SK-N-SH (cell line): ENCODE measurements at regions not wholly inside any gene's neighbourhood (a gene's known extent, or its start where the extent isn't known, plus 50 kb on each side); places are given as distances from the start of the nearest gene placed in this dataset.

Experiments used
- CTCF ChIA-PET: fragments of 300-600, 350-600 bp; formaldehyde crosslinking; extraction: SDS; loops from one replicate; lab custom pipeline; 2021; lab: Yijun Ruan, JAX
- POLR2A ChIA-PET: fragments of 350-600 bp; sonication (Branson Sonifier 250); formaldehyde crosslinking; extraction: SDS; loops from one replicate; lab custom pipeline; 2020; ENCODE audit warnings: antibody characterized with exemption, inconsistent platforms; lab: Yijun Ruan, JAX
- DNase-seq: peaks from one replicate; pipeline ENCODE4 v3.0.0; 2012
- H2AFZ ChIP-seq: fragments of 200-600 bp; sonication (generic); 2 replicates; pipeline ENCODE4 v1.8.1; 2016; ENCODE audit warnings: antibody characterized with exemption, mild to moderate bottlenecking, low read depth
- H3F3A ChIP-seq: fragments of 200-600 bp; sonication (generic); replicated peaks from 2 replicates; pipeline ENCODE3; 2016; ENCODE audit warnings: antibody characterized with exemption, mild to moderate bottlenecking; ENCODE audit not compliant: insufficient read depth
- H3K27ac ChIP-seq, 2 experiments: fragments of 200-500 bp in 1 of 2; fragments of 200-600 bp in 1 of 2; sonication (Bioruptor generic) in 1 of 2; sonication (generic), shearing (Covaris generic) in 1 of 2; 2 replicates each; pipeline versions ENCODE4 v1.5.1 to v1.6.1; 2014 to 2016; ENCODE audit warnings: low read depth in 2 of 2, inconsistent platforms in 1 of 2, low read length in 1 of 2, mild to moderate bottlenecking in 1 of 2, mixed read lengths in 1 of 2
- H3K27me3 ChIP-seq: fragments of 200-600 bp; sonication (generic), shearing (Covaris generic); 2 replicates; pipeline ENCODE4 v1.6.1; 2016; ENCODE audit warnings: mixed run types; ENCODE audit not compliant: insufficient read depth
- H3K36me3 ChIP-seq, 2 experiments: fragments of 200-500 bp in 1 of 2; fragments of 200-600 bp in 1 of 2; sonication (Bioruptor generic) in 1 of 2; sonication (generic) in 1 of 2; replicated peaks in 1 of 2; 2 replicates each; pipeline versions ENCODE3 to v1.5.1; 2014 to 2016; ENCODE audit warnings: low read length in 1 of 2, mild to moderate bottlenecking in 1 of 2; ENCODE audit not compliant: insufficient read depth in 2 of 2, control insufficient read depth in 1 of 2
- H3K4me1 ChIP-seq, 2 experiments: fragments of 200-500 bp in 1 of 2; fragments of 200-600 bp in 1 of 2; sonication (Bioruptor generic) in 1 of 2; sonication (generic), shearing (Covaris generic) in 1 of 2; 2 replicates each; pipeline versions ENCODE4 v1.5.1 to v1.6.1; 2014 to 2016; ENCODE audit warnings: low read depth in 1 of 2, low read length in 1 of 2, mixed run types in 1 of 2; ENCODE audit not compliant: insufficient read depth in 2 of 2, control insufficient read depth in 1 of 2
- H3K4me2 ChIP-seq: fragments of 200-600 bp; sonication (generic), shearing (Covaris generic); 2 replicates; pipeline ENCODE4 v1.6.1; 2017; ENCODE audit warnings: mixed run types
- H3K4me3 ChIP-seq, 2 experiments: fragments of 200-500 bp in 1 of 2; fragments of 200-600 bp in 1 of 2; sonication (Bioruptor generic) in 1 of 2; sonication (generic), shearing (Covaris generic) in 1 of 2; 2 replicates each; pipeline versions ENCODE4 v1.5.1 to v1.8.1; 2014 to 2016; ENCODE audit warnings: low read depth in 2 of 2, inconsistent platforms in 1 of 2, low read length in 1 of 2, mild to moderate bottlenecking in 1 of 2, mixed read lengths in 1 of 2, moderate library complexity in 1 of 2
- H3K79me2 ChIP-seq: fragments of 200-600 bp; sonication (generic); 2 replicates; pipeline ENCODE4 v1.8.1; 2017; ENCODE audit warnings: mild to moderate bottlenecking; ENCODE audit not compliant: insufficient read depth
- H3K9ac ChIP-seq: fragments of 200-600 bp; sonication (generic); 2 replicates; pipeline ENCODE4 v1.6.1; 2017; ENCODE audit warnings: mixed run types
- H3K9me2 ChIP-seq: fragments of 200-600 bp; sonication (generic); 2 replicates; pipeline ENCODE4 v1.6.1; 2017; ENCODE audit warnings: mixed run types
- H3K9me3 ChIP-seq: fragments of 200-600 bp; sonication (generic); 2 replicates; pipeline ENCODE4 v1.6.1; 2017; ENCODE audit warnings: mixed run types, mild to moderate bottlenecking, moderate library complexity
- H4K20me1 ChIP-seq: fragments of 200-600 bp; sonication (generic); 2 replicates; pipeline ENCODE4 v1.6.1; 2017; ENCODE audit warnings: mild to moderate bottlenecking, mixed run types; ENCODE audit not compliant: insufficient read depth
- EP300 ChIP-seq, 2 experiments: IDR thresholded peaks; 2 replicates each; pipeline versions ENCODE4 v1.4.0 to v1.6.1; 2012; ENCODE audit warnings: borderline replicate concordance in 1 of 2, low read depth in 1 of 2, low read length in 1 of 2
- EZH2phosphoT487 ChIP-seq: fragments of 200-600 bp; sonication (generic); IDR thresholded peaks from 2 replicates; pipeline ENCODE4 v1.6.1; 2017; ENCODE audit warnings: low read depth, mixed run types, mild to moderate bottlenecking, antibody characterized with exemption, moderate library complexity, borderline replicate concordance
- FOSL2 ChIP-seq: IDR thresholded peaks from 2 replicates; pipeline ENCODE4 v1.4.0; 2012; ENCODE audit warnings: low read depth, mild to moderate bottlenecking, moderate library complexity, borderline replicate concordance
- FOXM1 ChIP-seq: IDR thresholded peaks from 2 replicates; pipeline ENCODE4 v1.4.0; 2012; ENCODE audit warnings: low read depth, mild to moderate bottlenecking
- JUND ChIP-seq: IDR thresholded peaks from 2 replicates; pipeline ENCODE4 v1.4.0; 2012
- MEF2A ChIP-seq: IDR thresholded peaks from 2 replicates; pipeline ENCODE4 v1.4.0; 2012; ENCODE audit warnings: low read depth, borderline replicate concordance
- NFIC ChIP-seq: IDR thresholded peaks from 2 replicates; pipeline ENCODE4 v1.4.0; 2012; ENCODE audit warnings: borderline replicate concordance
- RAD21 ChIP-seq: IDR thresholded peaks from 2 replicates; pipeline ENCODE4 v1.6.1; 2012; ENCODE audit warnings: mild to moderate bottlenecking, low read length
- RCOR1 ChIP-seq: fragments of 150-350 bp; IDR thresholded peaks from 2 replicates; pipeline ENCODE4 v1.6.1; 2017; ENCODE audit warnings: antibody characterized with exemption, low read length
- RFX5 ChIP-seq: IDR thresholded peaks from 2 replicates; pipeline ENCODE4 v1.6.1; 2012; ENCODE audit warnings: mild to moderate bottlenecking, improper control_type of control experiment, low read length
- SIN3A ChIP-seq: IDR thresholded peaks from 2 replicates; pipeline ENCODE4 v1.6.1; 2012; ENCODE audit warnings: low read depth, mild to moderate bottlenecking, low read length, moderate library complexity, borderline replicate concordance
- TAF1 ChIP-seq: IDR thresholded peaks from 2 replicates; pipeline ENCODE4 v1.6.1; 2012; ENCODE audit warnings: low read depth, mild to moderate bottlenecking, low read length, moderate library complexity, borderline replicate concordance
- WGBS: methylation state at CpG from one replicate; pipeline ENCODE4 v1.1.6; 2017; ENCODE audit warnings: low lambda C conversion rate; 5-methylcytosine and 5-hydroxymethylcytosine counted together
- TF ChIP-seq, protein P1 (sequence below): IDR thresholded peaks from 2 replicates; pipeline ENCODE4 v1.4.0; 2012; ENCODE audit warnings: low read depth, borderline replicate concordance
- TF ChIP-seq, protein P2 (sequence below): IDR thresholded peaks from 2 replicates; pipeline ENCODE4 v1.4.0; 2012; ENCODE audit warnings: low read depth, borderline replicate concordance
- TF ChIP-seq, protein P3 (sequence below): IDR thresholded peaks from 2 replicates; pipeline ENCODE4; 2012

GRCh38 chr22:27230189-27230588 lies 571.4 kb downstream of the MN1 start:
- H3K27ac ChIP-seq: no peak overlapping the region
- H3K36me3 ChIP-seq: no peaks in the 10 kb centered on the region
- H3K79me2 ChIP-seq: no peaks in the 10 kb centered on the region
- no peak overlapping the region for H3K4me3 ChIP-seq
- H2AFZ ChIP-seq: no peak overlapping the region
- no peaks in the 10 kb centered on the region for H3K4me1 ChIP-seq
- no peaks in the 10 kb centered on the region for H3F3A ChIP-seq
- 33% methylated on average over 1 of the region's 1 CpG for WGBS
- no peaks in the 10 kb centered on the region for H3K27me3 ChIP-seq
- H3K9ac ChIP-seq: no peak overlapping the region
- CTCF ChIA-PET: interaction anchor here (1.1 kb wide), 2 partner anchors 9 to 11 kb away, joined by 3 to 4 read pairs; no protein-coding TSS in a partner anchor
- DNase-seq: no peak
- H3K9me3 ChIP-seq: no peaks in the 10 kb centered on the region
- H3K4me2 ChIP-seq: no peak overlapping the region
- TF ChIP-seq TAF1: no peak
- TF ChIP-seq, protein P1, sequence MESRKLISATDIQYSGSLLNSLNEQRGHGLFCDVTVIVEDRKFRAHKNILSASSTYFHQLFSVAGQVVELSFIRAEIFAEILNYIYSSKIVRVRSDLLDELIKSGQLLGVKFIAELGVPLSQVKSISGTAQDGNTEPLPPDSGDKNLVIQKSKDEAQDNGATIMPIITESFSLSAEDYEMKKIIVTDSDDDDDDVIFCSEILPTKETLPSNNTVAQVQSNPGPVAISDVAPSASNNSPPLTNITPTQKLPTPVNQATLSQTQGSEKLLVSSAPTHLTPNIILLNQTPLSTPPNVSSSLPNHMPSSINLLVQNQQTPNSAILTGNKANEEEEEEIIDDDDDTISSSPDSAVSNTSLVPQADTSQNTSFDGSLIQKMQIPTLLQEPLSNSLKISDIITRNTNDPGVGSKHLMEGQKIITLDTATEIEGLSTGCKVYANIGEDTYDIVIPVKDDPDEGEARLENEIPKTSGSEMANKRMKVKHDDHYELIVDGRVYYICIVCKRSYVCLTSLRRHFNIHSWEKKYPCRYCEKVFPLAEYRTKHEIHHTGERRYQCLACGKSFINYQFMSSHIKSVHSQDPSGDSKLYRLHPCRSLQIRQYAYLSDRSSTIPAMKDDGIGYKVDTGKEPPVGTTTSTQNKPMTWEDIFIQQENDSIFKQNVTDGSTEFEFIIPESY: no peak
- TF ChIP-seq EP300 (IDR thresholded peaks at IDR 0.05; ENCODE audit: borderline replicate concordance in 1 of 2, low read depth in 1 of 2, low read length in 1 of 2): no peak
- TF ChIP-seq EZH2phosphoT487: no peak
- no peak for TF ChIP-seq NFIC
- TF ChIP-seq FOSL2: no peak
- no peak for TF ChIP-seq RFX5
- TF ChIP-seq SIN3A: no peak
- no peak for TF ChIP-seq RAD21
- no peak for TF ChIP-seq MEF2A
- TF ChIP-seq, protein P2, sequence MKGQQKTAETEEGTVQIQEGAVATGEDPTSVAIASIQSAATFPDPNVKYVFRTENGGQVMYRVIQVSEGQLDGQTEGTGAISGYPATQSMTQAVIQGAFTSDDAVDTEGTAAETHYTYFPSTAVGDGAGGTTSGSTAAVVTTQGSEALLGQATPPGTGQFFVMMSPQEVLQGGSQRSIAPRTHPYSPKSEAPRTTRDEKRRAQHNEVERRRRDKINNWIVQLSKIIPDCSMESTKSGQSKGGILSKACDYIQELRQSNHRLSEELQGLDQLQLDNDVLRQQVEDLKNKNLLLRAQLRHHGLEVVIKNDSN: no peak
- TF ChIP-seq, all 33 proteins: peak for 0
- POLR2A ChIA-PET: no interaction called here
- no peaks in the 10 kb centered on the region for H4K20me1 ChIP-seq
- H3K9me2 ChIP-seq: no peaks in the 10 kb centered on the region

DNA sequence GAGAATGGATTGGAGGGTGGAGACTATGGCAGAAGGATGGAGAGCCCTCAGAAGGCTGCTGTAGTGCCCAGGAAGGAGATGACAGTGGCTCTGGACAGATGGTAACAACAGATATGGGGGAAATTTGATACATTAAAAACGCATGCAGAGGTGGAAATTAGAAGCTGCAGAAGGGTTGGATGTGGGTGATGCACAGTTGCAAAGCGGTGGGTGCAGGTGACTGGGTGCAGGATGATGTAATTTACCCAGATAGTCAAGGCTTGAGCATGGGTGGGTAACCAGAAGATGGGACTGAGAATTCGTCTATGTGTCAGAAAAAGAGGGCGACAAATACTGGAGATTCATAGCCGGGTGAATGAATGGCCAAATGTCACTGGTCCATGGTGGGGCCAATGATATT lies 570.3 kb downstream of the MN1 start:
- Histone ChIP-seq H3K9ac (no peak overlapping the region), H3K4me2 (no peak overlapping the region), H4K20me1 (no peaks in the 10 kb centered on the region), H3K36me3 (no peaks in the 10 kb centered on the region), H3K9me2 (no peaks in the 10 kb centered on the region), H3K9me3 (no peaks in the 10 kb centered on the region), H3K27me3 (no peaks in the 10 kb centered on the region), H3K4me1 (no peaks in the 10 kb centered on the region), H3K4me3 (no peak overlapping the region), H2AFZ (no peak overlapping the region), H3F3A (no peaks in the 10 kb centered on the region), H3K27ac (no peak overlapping the region), H3K79me2 (no peaks in the 10 kb centered on the region)
- CTCF ChIA-PET: no interaction called here
- POLR2A ChIA-PET: no interaction called here
- 70% methylated on average over 5 of the region's 5 CpGs for WGBS
- DNase-seq: no peak
- no peak for TF ChIP-seq MEF2A
- no peak for TF ChIP-seq FOXM1
- TF ChIP-seq, protein P3, sequence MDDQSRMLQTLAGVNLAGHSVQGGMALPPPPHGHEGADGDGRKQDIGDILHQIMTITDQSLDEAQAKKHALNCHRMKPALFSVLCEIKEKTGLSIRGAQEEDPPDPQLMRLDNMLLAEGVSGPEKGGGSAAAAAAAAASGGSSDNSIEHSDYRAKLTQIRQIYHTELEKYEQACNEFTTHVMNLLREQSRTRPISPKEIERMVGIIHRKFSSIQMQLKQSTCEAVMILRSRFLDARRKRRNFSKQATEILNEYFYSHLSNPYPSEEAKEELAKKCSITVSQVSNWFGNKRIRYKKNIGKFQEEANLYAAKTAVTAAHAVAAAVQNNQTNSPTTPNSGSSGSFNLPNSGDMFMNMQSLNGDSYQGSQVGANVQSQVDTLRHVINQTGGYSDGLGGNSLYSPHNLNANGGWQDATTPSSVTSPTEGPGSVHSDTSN: no peak
- no peak for TF ChIP-seq RCOR1
- no peak for TF ChIP-seq JUND
